ENCODE measurements at regions not wholly inside any gene's neighbourhood (a gene's known extent, or its start where the extent isn't known, plus 50 kb on each side); places are given as distances from the start of the nearest gene placed in this dataset.

GRCh38 chr1:96562094-96562493 is 159.5 kb upstream of the PTBP2 start:
- TF ChIP-seq ZNF140 (CRISPR knock-in tag; IDR thresholded peaks at IDR 0.05) (no peak), EP300 (IDR thresholded peaks at IDR 0.05; ENCODE audit: low read length) (no peak), NR2F6 (CRISPR knock-in tag; IDR thresholded peaks at IDR 0.05) (no peak), SMAD4 (CRISPR knock-in tag; conservative IDR thresholded peaks at IDR 0.05) (no peak)
